Fibroblast of mammary gland (primary cell): ENCODE measurements at regions not wholly inside any gene's neighbourhood (a gene's known extent, or its start where the extent isn't known, plus 50 kb on each side); places are given as distances from the start of the nearest gene placed in this dataset.

Experiments used
- DNase-seq: peaks from one replicate; pipeline ENCODE4 v3.0.0-alpha.2; 2010; ENCODE audit warnings: low read depth
- H3K4me3 ChIP-seq: 2 replicates; pipeline ENCODE4 v1.5.1; 2011; ENCODE audit warnings: low read depth, mild to moderate bottlenecking, low read length, moderate library complexity; ENCODE audit not compliant: control insufficient read depth
- TF ChIP-seq, protein P1 (sequence below): conservative IDR thresholded peaks from 2 replicates; pipeline ENCODE4 v1.5.1; 2011; ENCODE audit warnings: low read depth, low read length, inconsistent platforms; ENCODE audit not compliant: control insufficient read depth, insufficient read depth

GRCh38 chr4:62170235-62170634 is 970.1 kb downstream of the ADGRL3 start:
- TF ChIP-seq, protein P1, sequence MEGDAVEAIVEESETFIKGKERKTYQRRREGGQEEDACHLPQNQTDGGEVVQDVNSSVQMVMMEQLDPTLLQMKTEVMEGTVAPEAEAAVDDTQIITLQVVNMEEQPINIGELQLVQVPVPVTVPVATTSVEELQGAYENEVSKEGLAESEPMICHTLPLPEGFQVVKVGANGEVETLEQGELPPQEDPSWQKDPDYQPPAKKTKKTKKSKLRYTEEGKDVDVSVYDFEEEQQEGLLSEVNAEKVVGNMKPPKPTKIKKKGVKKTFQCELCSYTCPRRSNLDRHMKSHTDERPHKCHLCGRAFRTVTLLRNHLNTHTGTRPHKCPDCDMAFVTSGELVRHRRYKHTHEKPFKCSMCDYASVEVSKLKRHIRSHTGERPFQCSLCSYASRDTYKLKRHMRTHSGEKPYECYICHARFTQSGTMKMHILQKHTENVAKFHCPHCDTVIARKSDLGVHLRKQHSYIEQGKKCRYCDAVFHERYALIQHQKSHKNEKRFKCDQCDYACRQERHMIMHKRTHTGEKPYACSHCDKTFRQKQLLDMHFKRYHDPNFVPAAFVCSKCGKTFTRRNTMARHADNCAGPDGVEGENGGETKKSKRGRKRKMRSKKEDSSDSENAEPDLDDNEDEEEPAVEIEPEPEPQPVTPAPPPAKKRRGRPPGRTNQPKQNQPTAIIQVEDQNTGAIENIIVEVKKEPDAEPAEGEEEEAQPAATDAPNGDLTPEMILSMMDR, result no peak
- DNase-seq, result no peak
- H3K4me3 ChIP-seq, result no peak overlapping the region

GRCh38 chr4:62168681-62169080 is 968.6 kb downstream of the ADGRL3 start:
- DNase-seq, result no peak
- no peak overlapping the region for H3K4me3 ChIP-seq
- TF ChIP-seq, protein P1, result no peak

DNA sequence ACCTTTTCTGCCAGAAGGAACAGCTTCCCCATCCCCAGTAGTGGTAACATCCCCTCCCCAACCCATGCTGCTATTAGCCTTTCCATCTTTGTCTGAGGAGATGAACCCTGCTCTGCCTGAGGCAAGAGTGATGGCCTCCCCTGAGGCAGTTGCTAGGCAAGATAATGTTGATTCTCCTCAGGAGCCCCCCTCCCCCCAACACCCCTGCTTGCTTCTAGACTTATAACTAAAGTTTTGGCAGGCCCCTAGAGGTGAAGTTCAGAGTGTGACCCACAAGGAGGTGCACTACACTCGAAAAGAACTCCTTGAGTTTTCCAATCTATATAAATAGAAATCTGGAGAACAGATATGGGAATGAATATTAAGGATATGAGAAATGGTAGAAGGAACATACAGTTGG is 962.5 kb downstream of the ADGRL3 start:
- TF ChIP-seq, protein P1, result no peak
- H3K4me3 ChIP-seq, result no peak overlapping the region
- DNase-seq, result no peak

- TF ChIP-seq, protein P1, result no peak
- no peak overlapping the region for H3K4me3 ChIP-seq
- DNase-seq, result no peak
Observed at GRCh38 chr4:62161446-62161845, 961.3 kb downstream of the ADGRL3 start.

GRCh38 chr4:62159876-62160275 is 959.8 kb downstream of the ADGRL3 start:
- TF ChIP-seq, protein P1, result no peak
- no peak overlapping the region for H3K4me3 ChIP-seq
- no peak for DNase-seq

GRCh38 chr4:62159306-62159705 is 959.2 kb downstream of the ADGRL3 start:
- H3K4me3 ChIP-seq, result no peak overlapping the region
- DNase-seq, result no peak
- TF ChIP-seq, protein P1, result no peak

DNA sequence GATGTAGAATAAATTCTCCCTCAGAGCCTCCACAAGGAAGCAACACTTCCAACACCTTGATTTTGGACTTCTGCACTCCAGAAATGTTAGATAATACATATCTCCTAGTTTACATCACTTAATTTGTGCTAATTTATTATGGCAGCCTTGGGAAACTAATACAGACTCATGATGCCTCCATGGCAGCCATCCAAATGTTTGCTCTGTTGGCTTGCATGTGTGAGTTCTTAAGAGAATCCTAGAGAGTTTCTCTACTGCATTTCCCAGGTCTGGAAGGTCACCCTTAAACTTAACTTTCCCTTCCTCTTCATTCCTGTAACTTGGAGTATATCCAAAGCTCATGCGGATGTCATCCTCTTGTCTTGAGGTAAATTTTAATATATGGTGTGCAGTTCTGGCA is 956.1 kb downstream of the ADGRL3 start:
- no peak overlapping the region for H3K4me3 ChIP-seq
- DNase-seq, result no peak
- TF ChIP-seq, protein P1, result no peak
